ENCODE measurements at regions not wholly inside any gene's neighbourhood (a gene's known extent, or its start where the extent isn't known, plus 50 kb on each side); places are given as distances from the start of the nearest gene placed in this dataset.
"Not testable (repeated sequence)": the region's sequence is repeated elsewhere in the genome, so short reads cannot be mapped to it uniquely, and the experiment has no call there.

GRCh38 chr3:177357352-177358090 is 160.2 kb upstream of the TBL1XR1 start:
- DNase-seq (ENCODE audit: low read depth in 2 of 2) = peak in 1 of 2 donors; percentile 13

- peak; percentile 52 to 53 for DNase-seq (ENCODE audit: low read depth in 2 of 2)
Observed at GRCh38 chr3:177358091-177358976, 161.1 kb upstream of the TBL1XR1 start.

GRCh38 chr3:177358977-177359592 is 161.8 kb upstream of the TBL1XR1 start:
- DNase-seq (ENCODE audit: low read depth in 2 of 2) = peak in 1 of 2 donors; percentile 33

GRCh38 chr3:177359593-177360357 is 162.5 kb upstream of the TBL1XR1 start:
- peak; percentile 92 to 95 for DNase-seq (ENCODE audit: low read depth in 2 of 2)

GRCh38 chr3:177361081-177361938 is 164.0 kb upstream of the TBL1XR1 start:
- DNase-seq (ENCODE audit: low read depth in 2 of 2) = no peak

GRCh38 chr3:177362626-177363025 is 165.3 kb upstream of the TBL1XR1 start:
- no peak for DNase-seq (ENCODE audit: low read depth in 2 of 2)

GRCh38 chr3:177364236-177364635 is 167.0 kb upstream of the TBL1XR1 start:
- no peak for DNase-seq (ENCODE audit: low read depth in 2 of 2)

GRCh38 chr3:177365294-177365693 is 168.0 kb upstream of the TBL1XR1 start:
- DNase-seq (ENCODE audit: low read depth in 2 of 2) = not testable (repeated sequence)

GRCh38 chr3:177367788-177368187 is 170.5 kb upstream of the TBL1XR1 start:
- DNase-seq (ENCODE audit: low read depth in 2 of 2) = no peak

- no peak for DNase-seq (ENCODE audit: low read depth in 2 of 2)
Observed at GRCh38 chr3:177370246-177370822, 173.1 kb upstream of the TBL1XR1 start.

GRCh38 chr3:177371146-177371545 is 173.9 kb upstream of the TBL1XR1 start:
- no peak for DNase-seq (ENCODE audit: low read depth in 2 of 2)

GRCh38 chr3:177371888-177372287 is 174.6 kb upstream of the TBL1XR1 start:
- DNase-seq (ENCODE audit: low read depth in 2 of 2) = no peak

GRCh38 chr3:177374323-177374722 is 177.0 kb upstream of the TBL1XR1 start:
- DNase-seq (ENCODE audit: low read depth in 2 of 2) = no peak

- no peak for DNase-seq (ENCODE audit: low read depth in 2 of 2)
Observed at GRCh38 chr3:177375316-177375715, 178.0 kb upstream of the TBL1XR1 start.

- DNase-seq (ENCODE audit: low read depth in 2 of 2) = no peak
Observed at GRCh38 chr3:177377166-177377565, 179.9 kb upstream of the TBL1XR1 start.

GRCh38 chr3:177378168-177378567 is 180.9 kb upstream of the TBL1XR1 start:
- no peak for DNase-seq (ENCODE audit: low read depth in 2 of 2)

- no peak for DNase-seq (ENCODE audit: low read depth in 2 of 2)
Observed at GRCh38 chr3:177379045-177379444, 181.8 kb upstream of the TBL1XR1 start.

GRCh38 chr3:177381070-177381469 is 183.8 kb upstream of the TBL1XR1 start:
- no peak for DNase-seq (ENCODE audit: low read depth in 2 of 2)

- DNase-seq (ENCODE audit: low read depth in 2 of 2) = no peak
Observed at GRCh38 chr3:177382944-177383343, 185.7 kb upstream of the TBL1XR1 start.

- no peak for DNase-seq (ENCODE audit: low read depth in 2 of 2)
Observed at GRCh38 chr3:177385186-177385585, 187.9 kb upstream of the TBL1XR1 start.
